H9 (cell line): ENCODE measurements at regions not wholly inside any gene's neighbourhood (a gene's known extent, or its start where the extent isn't known, plus 50 kb on each side); places are given as distances from the start of the nearest gene placed in this dataset.

Source experiments
- DNase-seq: peaks from one replicate; pipeline ENCODE4 v3.0.0-alpha.2; 2017
- H2AFZ ChIP-seq: one replicate; pipeline ENCODE4 v1.6.1; 2013; ENCODE audit warnings: mild to moderate bottlenecking, low read length, control low read depth, moderate library complexity
- H2AK5ac ChIP-seq: 2 replicates; pipeline ENCODE4 v1.6.1; 2013; ENCODE audit warnings: low read length, control low read depth, mixed read lengths; ENCODE audit not compliant: insufficient read length
- H2BK120ac ChIP-seq: one replicate; pipeline ENCODE4 v1.6.1; 2013; ENCODE audit warnings: low read depth, mild to moderate bottlenecking, low read length, control low read depth, inconsistent platforms; ENCODE audit not compliant: poor library complexity, severe bottlenecking
- H2BK12ac ChIP-seq: 2 replicates; pipeline ENCODE4 v1.6.1; 2013; ENCODE audit warnings: low read length, control low read depth, mixed read lengths, low read depth; ENCODE audit not compliant: insufficient read length
- H2BK15ac ChIP-seq: 2 replicates; pipeline ENCODE4 v1.6.1; 2013; ENCODE audit warnings: low read depth, low read length, control low read depth
- H2BK20ac ChIP-seq: one replicate; pipeline ENCODE4 v1.6.1; 2013; ENCODE audit warnings: low read depth, mild to moderate bottlenecking, low read length, control low read depth, inconsistent platforms; ENCODE audit not compliant: poor library complexity, severe bottlenecking
- H2BK5ac ChIP-seq: 2 replicates; pipeline ENCODE4 v1.6.1; 2013; ENCODE audit warnings: low read length, control low read depth, mixed read lengths; ENCODE audit not compliant: insufficient read length
- H3K14ac ChIP-seq: 2 replicates; pipeline ENCODE4 v1.6.1; 2013; ENCODE audit warnings: low read length, control low read depth; ENCODE audit not compliant: insufficient read depth
- H3K18ac ChIP-seq: 2 replicates; pipeline ENCODE4 v1.6.1; 2013; ENCODE audit warnings: low read depth, mild to moderate bottlenecking, mixed read lengths, low read length, control low read depth; ENCODE audit not compliant: insufficient read length
- H3K23ac ChIP-seq: 2 replicates; pipeline ENCODE4 v1.6.1; 2013; ENCODE audit warnings: low read length, control low read depth, mixed read lengths, low read depth; ENCODE audit not compliant: insufficient read length
- H3K23me2 ChIP-seq: 2 replicates; pipeline ENCODE4 v1.6.1; 2013; ENCODE audit warnings: low read depth, mild to moderate bottlenecking, mixed read lengths, low read length, control low read depth; ENCODE audit not compliant: insufficient read length, poor library complexity, severe bottlenecking
- H3K27ac ChIP-seq: 2 replicates; pipeline ENCODE4 v1.5.1; 2013; ENCODE audit warnings: low read length, control low read depth, mixed read lengths, low read depth; ENCODE audit not compliant: insufficient read length
- H3K27me3 ChIP-seq: 2 replicates; pipeline ENCODE4 v1.6.1; 2013; ENCODE audit warnings: low read length, control low read depth, inconsistent platforms; ENCODE audit not compliant: insufficient read depth
- H3K4ac ChIP-seq: 2 replicates; pipeline ENCODE4 v1.6.1; 2013; ENCODE audit warnings: low read depth, mild to moderate bottlenecking, control low read depth, inconsistent platforms, low read length, moderate library complexity
- H3K4me1 ChIP-seq: 2 replicates; pipeline ENCODE4 v1.6.1; 2013; ENCODE audit warnings: low read length, control low read depth, inconsistent platforms; ENCODE audit not compliant: insufficient read depth
- H3K4me2 ChIP-seq: 2 replicates; pipeline ENCODE4 v1.6.1; 2013; ENCODE audit warnings: low read length, control low read depth, mixed read lengths; ENCODE audit not compliant: insufficient read length, insufficient read depth
- H3K56ac ChIP-seq: 2 replicates; pipeline ENCODE4 v1.6.1; 2013; ENCODE audit warnings: low read depth, mild to moderate bottlenecking, mixed read lengths, low read length, control low read depth; ENCODE audit not compliant: insufficient read length
- H3K79me1 ChIP-seq: 2 replicates; pipeline ENCODE4 v1.6.1; 2013; ENCODE audit warnings: low read depth, mild to moderate bottlenecking, moderate library complexity, low read length, control low read depth, inconsistent platforms; ENCODE audit not compliant: insufficient read depth, poor library complexity, severe bottlenecking
- H3K79me2 ChIP-seq: 2 replicates; pipeline ENCODE4 v1.6.1; 2013; ENCODE audit warnings: low read length, control low read depth, inconsistent platforms; ENCODE audit not compliant: insufficient read depth
- H3K9ac ChIP-seq: 2 replicates; pipeline ENCODE4 v1.6.1; 2013; ENCODE audit warnings: low read length, control low read depth, mixed read lengths; ENCODE audit not compliant: insufficient read length; ENCODE audit errors: extremely low read depth
- H3K9me3 ChIP-seq: one replicate; pipeline ENCODE4 v1.6.1; 2013; ENCODE audit warnings: low read depth, low read length, inconsistent platforms; ENCODE audit not compliant: control insufficient read depth
- H3T11ph ChIP-seq: one replicate; pipeline ENCODE4 v1.6.1; 2013; ENCODE audit warnings: mild to moderate bottlenecking, low read length, control low read depth, inconsistent platforms
- H4K20me1 ChIP-seq: one replicate; pipeline ENCODE4 v1.6.1; 2013; ENCODE audit not compliant: control insufficient read depth, insufficient read length, insufficient read depth
- H4K5ac ChIP-seq: 2 replicates; pipeline ENCODE4 v1.6.1; 2013; ENCODE audit warnings: low read depth, mild to moderate bottlenecking, mixed read lengths, low read length, control low read depth; ENCODE audit not compliant: insufficient read length
- H4K8ac ChIP-seq: replicated peaks from 2 replicates; pipeline ENCODE4 v1.6.1; 2013; ENCODE audit warnings: low read length, control low read depth, mixed read lengths, low read depth; ENCODE audit not compliant: insufficient read length
- H4K91ac ChIP-seq: 2 replicates; pipeline ENCODE4 v1.6.1; 2013; ENCODE audit warnings: low read depth, mild to moderate bottlenecking, moderate library complexity, mixed read lengths, low read length, control low read depth; ENCODE audit not compliant: insufficient read length
- H3K27ac Mint-ChIP-seq, 3 experiments: 2 replicates in 2 of 3; 3 replicates in 1 of 3; pipeline ENCODE4 v1.8.0; 2020 to 2021; ENCODE audit warnings: mixed read lengths in 3 of 3, mild to moderate bottlenecking in 1 of 3, moderate library complexity in 1 of 3
- H3K27me3 Mint-ChIP-seq: 2 replicates; pipeline ENCODE4 v1.8.0; 2021; ENCODE audit warnings: low read depth, mild to moderate bottlenecking, moderate library complexity, mixed read lengths
- H3K36me3 Mint-ChIP-seq, 3 experiments: 2 replicates in 2 of 3; 3 replicates in 1 of 3; pipeline ENCODE4 v1.8.0; 2020 to 2021; ENCODE audit warnings: low read depth in 3 of 3, mixed read lengths in 3 of 3; ENCODE audit not compliant: insufficient read depth in 1 of 3
- H3K4me1 Mint-ChIP-seq, 2 experiments: 2 replicates each; pipeline ENCODE4 v1.8.0; 2020; ENCODE audit warnings: mixed read lengths in 2 of 2
- H3K4me3 Mint-ChIP-seq, 2 experiments: 2 replicates in 1 of 2; 3 replicates in 1 of 2; pipeline ENCODE4 v1.8.0; 2020 to 2021; ENCODE audit warnings: mild to moderate bottlenecking in 2 of 2, mixed read lengths in 2 of 2, moderate library complexity in 1 of 2
- H3K9me3 Mint-ChIP-seq, 2 experiments: 2 replicates in 1 of 2; 3 replicates in 1 of 2; pipeline ENCODE4 v1.8.0; 2020; ENCODE audit warnings: mild to moderate bottlenecking in 2 of 2, mixed read lengths in 2 of 2, moderate library complexity in 1 of 2
- CTCF ChIP-seq: fragments of 200-600 bp; sonication (generic); conservative IDR thresholded peaks from 3 replicates; pipeline ENCODE4 v1.8.0; 2021; ENCODE audit warnings: antibody characterized with exemption, mild to moderate bottlenecking
- WGBS: extraction: QIAGEN DNeasy Blood & Tissue Kit; methylation state at CpG from one replicate; pipeline ENCODE4 v1.1.7; 2013; ENCODE audit warnings: missing lambda C conversion rate, low lambda C conversion rate, mixed read lengths; ENCODE audit not compliant: insufficient read length; ENCODE audit errors: extremely low coverage; 5-methylcytosine and 5-hydroxymethylcytosine counted together

- no peak overlapping the region for H3K56ac ChIP-seq
- H2BK15ac ChIP-seq: no peak overlapping the region
- H3K4ac ChIP-seq: no peak overlapping the region
- Mint-ChIP-seq H3K36me3 (no peaks in the 10 kb centered on the region), H3K27me3 (peaks cover 3% of the 10 kb centered on the region), H3K4me3 (no peak overlapping the region), H3K27ac (no peak overlapping the region), H3K9me3 (peaks cover 0 to 6% of the 10 kb centered on the region in 2 experiments; a peak in 3 of 5 replicates), H3K4me1 (no peaks in the 10 kb centered on the region)
- no peak for DNase-seq
- H3K79me2 ChIP-seq: no peaks in the 10 kb centered on the region
- no peak overlapping the region for H4K91ac ChIP-seq
- no peak overlapping the region for H3K18ac ChIP-seq
- no peaks in the 10 kb centered on the region for H3K9me3 ChIP-seq
- H2BK5ac ChIP-seq: no peak overlapping the region
- H3K4me1 ChIP-seq: no peaks in the 10 kb centered on the region
- no peak overlapping the region for H3T11ph ChIP-seq
- no peak overlapping the region for H2BK12ac ChIP-seq
- H4K5ac ChIP-seq: no peak overlapping the region
- H3K14ac ChIP-seq: peak overlapping the region; percentile 40; the same call in 1 of the 2 replicates
- WGBS: no CpG with 5 or more reads among the region's 13 CpGs
- no peaks in the 10 kb centered on the region for H3K23me2 ChIP-seq
- H4K20me1 ChIP-seq: no peaks in the 10 kb centered on the region
- H3K27me3 ChIP-seq: no peaks in the 10 kb centered on the region
- H3K23ac ChIP-seq: no peak overlapping the region
- H3K79me1 ChIP-seq: no peaks in the 10 kb centered on the region
- H4K8ac ChIP-seq: no peak overlapping the region
- H3K9ac ChIP-seq: no peak overlapping the region
- TF ChIP-seq CTCF: no peak
- no peak overlapping the region for H3K4me2 ChIP-seq
- H2BK120ac ChIP-seq: no peak overlapping the region
- H2AFZ ChIP-seq: no peak overlapping the region
- no peak overlapping the region for H3K27ac ChIP-seq
- no peak overlapping the region for H2AK5ac ChIP-seq
- H2BK20ac ChIP-seq: no peak overlapping the region
Observed at GRCh38 chr19:32195706-32196610, 149.5 kb upstream of the ZNF507 start.
